GM21528 (cell line): ENCODE measurements at regions not wholly inside any gene's neighbourhood (a gene's known extent, or its start where the extent isn't known, plus 50 kb on each side); places are given as distances from the start of the nearest gene placed in this dataset.
"Not testable (repeated sequence)": the region's sequence is repeated elsewhere in the genome, so short reads cannot be mapped to it uniquely, and the experiment has no call there.

ENCODE experiments used
- ATAC-seq: cut with Tn5 transposase; IDR thresholded peaks from one replicate; pipeline ENCODE4 v1.9.1; 2021; ENCODE audit warnings: mild to moderate bottlenecking, moderate library complexity; ENCODE audit not compliant: unreplicated experiment, low FRiP score

GRCh38 chr10:11668847-11669610 is 57.6 kb upstream of the USP6NL start:
- ATAC-seq = no peak

GRCh38 chr10:11667756-11668155 is 56.3 kb upstream of the USP6NL start:
- ATAC-seq = no peak

DNA sequence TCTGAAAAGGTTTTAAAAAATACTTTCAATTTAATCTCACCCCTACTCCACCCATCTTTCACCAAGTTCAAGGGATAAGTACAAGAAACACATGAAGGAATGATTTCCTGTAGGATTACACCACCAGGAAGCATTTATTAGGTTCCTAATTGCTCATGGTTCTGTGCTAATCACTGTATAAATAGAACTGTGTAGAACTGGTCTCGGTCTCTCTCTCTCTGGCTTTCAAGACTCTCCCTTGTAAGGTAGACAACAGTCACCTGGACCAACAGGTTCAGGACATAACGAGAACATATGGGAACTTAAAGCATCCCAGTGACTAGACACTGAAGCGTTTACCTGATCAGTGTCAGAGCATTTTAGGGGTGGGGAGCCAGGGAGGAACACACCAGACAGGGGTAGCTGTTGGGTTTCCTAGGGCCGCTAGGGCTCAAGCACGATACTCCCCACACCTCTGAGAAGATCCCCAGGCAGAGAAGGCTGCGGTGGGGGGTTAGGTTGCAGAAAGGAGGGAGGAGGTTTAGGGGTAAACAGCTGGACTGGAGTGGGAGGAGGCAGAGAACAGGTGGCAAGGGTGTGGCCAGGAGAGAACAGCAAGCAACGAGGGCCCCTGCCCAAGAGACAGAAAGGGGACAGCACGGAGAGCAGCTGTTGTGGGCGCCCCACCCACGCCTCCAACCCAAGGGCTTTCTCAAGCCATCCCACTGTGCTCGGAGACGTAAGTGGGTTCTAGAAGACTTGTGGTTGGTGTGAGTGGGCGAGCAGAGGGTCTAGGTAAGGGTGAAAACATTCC is 52.5 kb upstream of the USP6NL start:
- ATAC-seq = peak; percentile 86

GRCh38 chr10:11663126-11663515 is 51.7 kb upstream of the USP6NL start:
- not testable (repeated sequence) for ATAC-seq

- ATAC-seq = no peak
Observed at GRCh38 chr10:11661441-11661840, 50.0 kb upstream of the USP6NL start.
